Activated CD8-positive, alpha-beta memory T cell treated with anti-CD3 and anti-CD28 coated beads for 24 hours (primary cell): ENCODE measurements at regions not wholly inside any gene's neighbourhood (a gene's known extent, or its start where the extent isn't known, plus 50 kb on each side); places are given as distances from the start of the nearest gene placed in this dataset.

Experiments used
- DNase-seq: peaks from one replicate; pipeline ENCODE4 v3.0.0-alpha.2; 2020

- DNase-seq = no peak
Observed at GRCh38 chr11:113553235-113553634, 78.0 kb upstream of the DRD2 start.

- no peak for DNase-seq
Observed at GRCh38 chr11:113552271-113552670, 77.1 kb upstream of the DRD2 start.

GRCh38 chr11:113551645-113552044, 76.4 kb upstream of the DRD2 start:
- DNase-seq = no peak

GRCh38 chr11:113549611-113550578, 74.7 kb upstream of the DRD2 start:
- no peak for DNase-seq

- no peak for DNase-seq
Observed at GRCh38 chr11:113549061-113549460, 73.9 kb upstream of the DRD2 start.

GRCh38 chr11:113547739-113548138, 72.5 kb upstream of the DRD2 start:
- no peak for DNase-seq

- DNase-seq = no peak
Observed at GRCh38 chr11:113546757-113547507, 71.7 kb upstream of the DRD2 start.

- no peak for DNase-seq
Observed at GRCh38 chr11:113542420-113542819, 67.2 kb upstream of the DRD2 start.

GRCh38 chr11:113540416-113541330, 65.5 kb upstream of the DRD2 start:
- DNase-seq = no peak

GRCh38 chr11:113538451-113539412, 63.5 kb upstream of the DRD2 start:
- peak; percentile 35 for DNase-seq

GRCh38 chr11:113534625-113535024, 59.4 kb upstream of the DRD2 start:
- no peak for DNase-seq

- peak; percentile 26 for DNase-seq
Observed at GRCh38 chr11:113533425-113533698, 58.2 kb upstream of the DRD2 start.

GRCh38 chr11:113532697-113533424, 57.7 kb upstream of the DRD2 start:
- peak; percentile 75 for DNase-seq

- DNase-seq = peak; percentile 38
Observed at GRCh38 chr11:113531575-113532451, 56.6 kb upstream of the DRD2 start.

- peak; percentile 17 for DNase-seq
Observed at GRCh38 chr11:113531083-113531482, 55.9 kb upstream of the DRD2 start.

GRCh38 chr11:113529606-113530005, 54.4 kb upstream of the DRD2 start:
- peak; percentile 30 for DNase-seq

- DNase-seq = peak; percentile 9
Observed at GRCh38 chr11:113528982-113529381, 53.8 kb upstream of the DRD2 start.

GRCh38 chr11:113526521-113526920, 51.3 kb upstream of the DRD2 start:
- no peak for DNase-seq
